COLO829 (cell line): ENCODE measurements at regions not wholly inside any gene's neighbourhood (a gene's known extent, or its start where the extent isn't known, plus 50 kb on each side); places are given as distances from the start of the nearest gene placed in this dataset.

ENCODE experiments used
- DNase-seq: peaks from one replicate; pipeline ENCODE4 v3.0.0; 2012; ENCODE audit warnings: low spot score

GRCh38 chr1:147852706-147853225 lies 49.8 kb upstream of the GJA8 start:
- no peak for DNase-seq
